HepG2 (cell line): ENCODE measurements at regions not wholly inside any gene's neighbourhood (a gene's known extent, or its start where the extent isn't known, plus 50 kb on each side); places are given as distances from the start of the nearest gene placed in this dataset.

Source experiments
- ATAD3A ChIP-seq: sonication (generic); formaldehyde crosslinking; IDR thresholded peaks from 2 replicates; pipeline ENCODE4 v1.4.0; 2020; ENCODE audit warnings: missing genetic modification reagents
- CEBPB ChIP-seq: IDR thresholded peaks from 2 replicates; pipeline ENCODE4 v1.6.1; 2011; ENCODE audit warnings: low read depth, low read length, improper control_type of control experiment, borderline replicate concordance
- MBD4 ChIP-seq: IDR thresholded peaks from 2 replicates; pipeline ENCODE4 v1.6.1; 2012; ENCODE audit warnings: low read length, inconsistent platforms, borderline replicate concordance
- MED13 ChIP-seq: sonication (generic); formaldehyde crosslinking; IDR thresholded peaks from 2 replicates; pipeline ENCODE4 v1.5.0; 2020; ENCODE audit warnings: missing genetic modification reagents
- POLR2A ChIP-seq, 2 experiments: IDR thresholded peaks; 2 replicates each; pipeline ENCODE4 v1.6.1; 2011; ENCODE audit warnings: low read depth in 2 of 2, low read length in 2 of 2, mild to moderate bottlenecking in 1 of 2, moderate library complexity in 1 of 2; ENCODE audit not compliant: insufficient read depth in 1 of 2
- SRSF1 ChIP-seq: fragments of 200-400 bp; formaldehyde crosslinking; optimal IDR thresholded peaks from 2 replicates; pipeline ENCODE3; 2017; ENCODE audit warnings: mild to moderate bottlenecking, low read depth, low read length, moderate library complexity
- TAF1 ChIP-seq: sonication (generic); formaldehyde crosslinking; IDR thresholded peaks from 2 replicates; pipeline ENCODE4 v1.4.0; 2020; ENCODE audit warnings: missing genetic modification reagents
- ZBTB21 ChIP-seq: sonication (generic); formaldehyde crosslinking; IDR thresholded peaks from 2 replicates; pipeline ENCODE4 v1.4.0; 2020; ENCODE audit warnings: missing genetic modification reagents
- ZBTB40 ChIP-seq, 2 experiments: fragments of 450-650 bp in 1 of 2; sonication (generic) in 1 of 2; formaldehyde crosslinking in 1 of 2; IDR thresholded peaks; 2 replicates each; pipeline versions ENCODE4 v1.6.1 to v1.8.0; 2016 to 2022; ENCODE audit warnings: antibody characterized with exemption in 1 of 2, mild to moderate bottlenecking in 1 of 2, missing genetic modification reagents in 1 of 2
- ZNF343 ChIP-seq: sonication (generic); formaldehyde crosslinking; IDR thresholded peaks from 2 replicates; pipeline ENCODE4 v1.4.0; 2020; ENCODE audit warnings: mild to moderate bottlenecking, missing genetic modification reagents
- TF ChIP-seq, protein P1 (sequence below): sonication (generic); formaldehyde crosslinking; IDR thresholded peaks from 2 replicates; pipeline ENCODE4 v1.5.0; 2020; ENCODE audit warnings: mild to moderate bottlenecking, missing genetic modification reagents, moderate library complexity

DNA sequence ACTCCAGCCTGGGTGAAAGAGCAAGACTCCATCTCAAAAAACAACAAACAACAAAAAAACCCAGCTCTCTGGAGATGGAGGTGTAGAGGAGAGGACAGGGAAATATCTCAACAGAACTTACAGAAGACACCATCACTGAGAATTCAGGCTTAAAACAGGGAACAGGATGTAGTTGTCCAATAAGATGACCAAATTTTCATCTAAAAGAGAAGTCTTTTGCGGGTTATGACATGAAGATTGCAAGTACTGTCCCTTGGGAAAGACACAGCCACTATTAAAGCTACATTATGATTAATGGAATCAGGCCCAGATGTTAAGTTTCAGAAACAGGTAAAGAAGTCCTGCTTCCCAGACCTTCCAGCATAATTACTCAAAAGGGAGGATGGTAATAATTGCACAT, 235.2 kb upstream of the NRP1 start:
- TF ChIP-seq MBD4 (no peak), ATAD3A (CRISPR knock-in tag) (no peak), ZNF343 (CRISPR knock-in tag) (no peak), MED13 (CRISPR knock-in tag) (no peak), POLR2A (IDR thresholded peaks at IDR 0.05; ENCODE audit: insufficient read depth in 1 of 2, low read depth in 2 of 2, low read length in 2 of 2) (no peak), SRSF1 (no peak), CEBPB (no peak), ZBTB21 (CRISPR knock-in tag) (no peak), TAF1 (CRISPR knock-in tag) (no peak), ZBTB40 (IDR thresholded peaks at IDR 0.05) (no peak), ZBTB40 (CRISPR knock-in tag; IDR thresholded peaks at IDR 0.05) (no peak)
- TF ChIP-seq, protein P1, sequence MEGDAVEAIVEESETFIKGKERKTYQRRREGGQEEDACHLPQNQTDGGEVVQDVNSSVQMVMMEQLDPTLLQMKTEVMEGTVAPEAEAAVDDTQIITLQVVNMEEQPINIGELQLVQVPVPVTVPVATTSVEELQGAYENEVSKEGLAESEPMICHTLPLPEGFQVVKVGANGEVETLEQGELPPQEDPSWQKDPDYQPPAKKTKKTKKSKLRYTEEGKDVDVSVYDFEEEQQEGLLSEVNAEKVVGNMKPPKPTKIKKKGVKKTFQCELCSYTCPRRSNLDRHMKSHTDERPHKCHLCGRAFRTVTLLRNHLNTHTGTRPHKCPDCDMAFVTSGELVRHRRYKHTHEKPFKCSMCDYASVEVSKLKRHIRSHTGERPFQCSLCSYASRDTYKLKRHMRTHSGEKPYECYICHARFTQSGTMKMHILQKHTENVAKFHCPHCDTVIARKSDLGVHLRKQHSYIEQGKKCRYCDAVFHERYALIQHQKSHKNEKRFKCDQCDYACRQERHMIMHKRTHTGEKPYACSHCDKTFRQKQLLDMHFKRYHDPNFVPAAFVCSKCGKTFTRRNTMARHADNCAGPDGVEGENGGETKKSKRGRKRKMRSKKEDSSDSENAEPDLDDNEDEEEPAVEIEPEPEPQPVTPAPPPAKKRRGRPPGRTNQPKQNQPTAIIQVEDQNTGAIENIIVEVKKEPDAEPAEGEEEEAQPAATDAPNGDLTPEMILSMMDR (CRISPR knock-in tag) = no peak
